Ishikawa (cell line): ENCODE measurements at regions not wholly inside any gene's neighbourhood (a gene's known extent, or its start where the extent isn't known, plus 50 kb on each side); places are given as distances from the start of the nearest gene placed in this dataset.

ENCODE experiments used
- CEBPB ChIP-seq: IDR thresholded peaks from 2 replicates; pipeline ENCODE4 v1.6.1; 2012
- CREB1 ChIP-seq: IDR thresholded peaks from 2 replicates; pipeline ENCODE4 v1.6.1; 2012; ENCODE audit warnings: low read depth
- EGR1 ChIP-seq: IDR thresholded peaks from 2 replicates; pipeline ENCODE4 v1.6.1; 2012
- EP300 ChIP-seq: IDR thresholded peaks from 2 replicates; pipeline ENCODE4 v1.6.1; 2012; ENCODE audit warnings: borderline replicate concordance
- FOXM1 ChIP-seq: IDR thresholded peaks from 2 replicates; pipeline ENCODE4 v1.6.1; 2012; ENCODE audit warnings: low read depth, borderline replicate concordance
- NFIC ChIP-seq: IDR thresholded peaks from 2 replicates; pipeline ENCODE4 v1.6.1; 2012
- RAD21 ChIP-seq: IDR thresholded peaks from 2 replicates; pipeline ENCODE4 v1.6.1; 2012; ENCODE audit warnings: low read depth
- TAF1 ChIP-seq: IDR thresholded peaks from 2 replicates; pipeline ENCODE4 v1.6.1; 2012; ENCODE audit warnings: low read depth, mild to moderate bottlenecking
- TCF12 ChIP-seq: IDR thresholded peaks from 2 replicates; pipeline ENCODE4 v1.6.1; 2012; ENCODE audit warnings: low read depth
- TEAD4 ChIP-seq: IDR thresholded peaks from 2 replicates; pipeline ENCODE4 v1.6.1; 2012
- YY1 ChIP-seq: IDR thresholded peaks from 2 replicates; pipeline ENCODE4 v1.6.1; 2012; ENCODE audit warnings: low read depth
- ZBTB7A ChIP-seq: IDR thresholded peaks from 2 replicates; pipeline ENCODE4 v1.6.1; 2012; ENCODE audit warnings: low read depth
- TF ChIP-seq, protein P1 (sequence below): IDR thresholded peaks from 2 replicates; pipeline ENCODE4 v1.6.1; 2012
- TF ChIP-seq, protein P2 (sequence below): IDR thresholded peaks from 2 replicates; pipeline ENCODE4 v1.6.1; 2012; ENCODE audit warnings: low read depth, mild to moderate bottlenecking
- TF ChIP-seq, protein P3 (sequence below): IDR thresholded peaks from 2 replicates; pipeline ENCODE4 v1.6.1; 2012

- TF ChIP-seq YY1 (no peak), TEAD4 (no peak), CREB1 (no peak)
Measured at GRCh38 chr3:73213896-73214295, 152.4 kb downstream of the EBLN2 start.

DNA sequence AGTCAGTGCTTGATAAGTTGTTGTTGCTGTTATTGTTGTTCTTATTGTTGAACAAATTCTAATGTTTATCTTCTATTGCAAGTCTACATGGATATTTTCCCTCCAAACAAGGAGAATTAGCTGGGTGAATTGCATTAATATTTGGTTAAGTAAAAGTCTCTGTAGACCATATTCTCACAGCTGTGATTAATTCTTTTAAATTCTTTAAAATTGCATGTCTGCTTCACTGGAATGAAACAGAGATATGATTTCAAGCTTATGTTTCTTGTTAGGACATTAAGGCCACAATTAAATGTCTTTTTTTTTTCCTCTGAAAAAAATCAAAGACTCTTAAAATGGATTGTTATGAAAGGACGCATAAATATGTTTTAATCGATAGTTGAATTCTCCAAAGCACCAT is 153.4 kb downstream of the EBLN2 start:
- no peak for TF ChIP-seq ZBTB7A
- TF ChIP-seq, protein P1, sequence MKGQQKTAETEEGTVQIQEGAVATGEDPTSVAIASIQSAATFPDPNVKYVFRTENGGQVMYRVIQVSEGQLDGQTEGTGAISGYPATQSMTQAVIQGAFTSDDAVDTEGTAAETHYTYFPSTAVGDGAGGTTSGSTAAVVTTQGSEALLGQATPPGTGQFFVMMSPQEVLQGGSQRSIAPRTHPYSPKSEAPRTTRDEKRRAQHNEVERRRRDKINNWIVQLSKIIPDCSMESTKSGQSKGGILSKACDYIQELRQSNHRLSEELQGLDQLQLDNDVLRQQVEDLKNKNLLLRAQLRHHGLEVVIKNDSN = no peak
- TF ChIP-seq FOXM1 = no peak
- TF ChIP-seq TEAD4 = no peak
- TF ChIP-seq TCF12 = no peak
- no peak for TF ChIP-seq TAF1
- no peak for TF ChIP-seq RAD21
- no peak for TF ChIP-seq NFIC
- TF ChIP-seq CEBPB = no peak
- TF ChIP-seq EP300 = no peak
- TF ChIP-seq, protein P2, sequence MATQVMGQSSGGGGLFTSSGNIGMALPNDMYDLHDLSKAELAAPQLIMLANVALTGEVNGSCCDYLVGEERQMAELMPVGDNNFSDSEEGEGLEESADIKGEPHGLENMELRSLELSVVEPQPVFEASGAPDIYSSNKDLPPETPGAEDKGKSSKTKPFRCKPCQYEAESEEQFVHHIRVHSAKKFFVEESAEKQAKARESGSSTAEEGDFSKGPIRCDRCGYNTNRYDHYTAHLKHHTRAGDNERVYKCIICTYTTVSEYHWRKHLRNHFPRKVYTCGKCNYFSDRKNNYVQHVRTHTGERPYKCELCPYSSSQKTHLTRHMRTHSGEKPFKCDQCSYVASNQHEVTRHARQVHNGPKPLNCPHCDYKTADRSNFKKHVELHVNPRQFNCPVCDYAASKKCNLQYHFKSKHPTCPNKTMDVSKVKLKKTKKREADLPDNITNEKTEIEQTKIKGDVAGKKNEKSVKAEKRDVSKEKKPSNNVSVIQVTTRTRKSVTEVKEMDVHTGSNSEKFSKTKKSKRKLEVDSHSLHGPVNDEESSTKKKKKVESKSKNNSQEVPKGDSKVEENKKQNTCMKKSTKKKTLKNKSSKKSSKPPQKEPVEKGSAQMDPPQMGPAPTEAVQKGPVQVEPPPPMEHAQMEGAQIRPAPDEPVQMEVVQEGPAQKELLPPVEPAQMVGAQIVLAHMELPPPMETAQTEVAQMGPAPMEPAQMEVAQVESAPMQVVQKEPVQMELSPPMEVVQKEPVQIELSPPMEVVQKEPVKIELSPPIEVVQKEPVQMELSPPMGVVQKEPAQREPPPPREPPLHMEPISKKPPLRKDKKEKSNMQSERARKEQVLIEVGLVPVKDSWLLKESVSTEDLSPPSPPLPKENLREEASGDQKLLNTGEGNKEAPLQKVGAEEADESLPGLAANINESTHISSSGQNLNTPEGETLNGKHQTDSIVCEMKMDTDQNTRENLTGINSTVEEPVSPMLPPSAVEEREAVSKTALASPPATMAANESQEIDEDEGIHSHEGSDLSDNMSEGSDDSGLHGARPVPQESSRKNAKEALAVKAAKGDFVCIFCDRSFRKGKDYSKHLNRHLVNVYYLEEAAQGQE = no peak
- no peak for TF ChIP-seq CREB1
- no peak for TF ChIP-seq EGR1
- TF ChIP-seq, protein P3, sequence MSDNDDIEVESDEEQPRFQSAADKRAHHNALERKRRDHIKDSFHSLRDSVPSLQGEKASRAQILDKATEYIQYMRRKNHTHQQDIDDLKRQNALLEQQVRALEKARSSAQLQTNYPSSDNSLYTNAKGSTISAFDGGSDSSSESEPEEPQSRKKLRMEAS = no peak
- no peak for TF ChIP-seq YY1

DNA sequence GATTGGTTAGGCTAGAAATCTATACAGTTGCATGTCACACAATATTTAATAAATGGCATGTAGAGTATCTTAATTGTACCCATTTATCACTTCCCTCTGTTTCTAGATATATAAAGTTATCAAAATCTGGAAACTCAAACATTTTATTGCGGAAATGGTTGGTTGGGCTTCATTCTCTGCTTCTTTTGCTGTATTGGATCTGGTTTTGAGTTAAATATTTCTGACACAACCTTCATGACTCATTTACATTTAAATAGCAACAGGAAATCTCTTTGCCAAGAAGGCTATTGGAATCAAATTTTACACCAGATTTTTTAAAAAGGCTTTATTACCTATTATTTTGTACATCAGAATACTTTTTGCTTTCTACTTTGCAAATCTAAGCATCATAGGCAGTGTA is 153.8 kb downstream of the EBLN2 start:
- no peak for TF ChIP-seq TEAD4
- TF ChIP-seq CREB1 = no peak
- no peak for TF ChIP-seq NFIC
- TF ChIP-seq ZBTB7A = no peak
- TF ChIP-seq FOXM1 = no peak
- TF ChIP-seq, protein P1 = no peak
- TF ChIP-seq TCF12 = no peak
- TF ChIP-seq EGR1 = no peak
- TF ChIP-seq EP300 = no peak
- TF ChIP-seq, protein P2 = no peak
- TF ChIP-seq YY1 = no peak

GRCh38 chr3:73215901-73216300 is 154.4 kb downstream of the EBLN2 start:
- no peak for TF ChIP-seq YY1
- no peak for TF ChIP-seq CREB1
- TF ChIP-seq, protein P1 = no peak
- no peak for TF ChIP-seq EP300

DNA sequence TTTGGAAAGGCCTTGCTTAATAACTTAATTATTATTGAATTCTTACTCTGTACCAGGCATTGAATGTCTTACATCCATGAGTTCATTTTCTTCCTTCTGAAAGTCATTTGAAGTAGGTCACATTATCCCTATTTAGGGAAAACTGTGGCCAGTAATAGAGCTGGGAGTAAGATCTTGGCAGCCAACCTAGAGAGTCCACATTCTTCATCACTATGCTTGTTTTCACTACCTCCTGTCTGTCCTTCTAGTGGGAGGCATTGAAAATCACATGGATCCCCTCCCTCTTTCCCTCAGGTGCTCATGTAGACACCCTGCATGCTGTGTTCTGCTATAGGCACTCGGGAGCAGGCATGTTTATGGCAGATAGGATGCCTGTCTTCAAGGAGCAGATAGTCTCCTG is 154.9 kb downstream of the EBLN2 start:
- TF ChIP-seq, protein P1 = no peak
- TF ChIP-seq, protein P3 = no peak
- TF ChIP-seq, protein P2 = no peak
- no peak for TF ChIP-seq FOXM1
- TF ChIP-seq YY1 = no peak
- TF ChIP-seq RAD21 = no peak
- TF ChIP-seq EP300 = no peak
- no peak for TF ChIP-seq TEAD4
- TF ChIP-seq NFIC = no peak
- no peak for TF ChIP-seq ZBTB7A
- no peak for TF ChIP-seq TCF12
- TF ChIP-seq TAF1 = no peak
- TF ChIP-seq CEBPB = no peak
- TF ChIP-seq CREB1 = no peak
- TF ChIP-seq EGR1 = no peak
